OCI-LY7 (cell line): ENCODE measurements at regions not wholly inside any gene's neighbourhood (a gene's known extent, or its start where the extent isn't known, plus 50 kb on each side); places are given as distances from the start of the nearest gene placed in this dataset.

ENCODE experiments used
- BruUV-seq: library from RNA; stranded (reverse); fragments of 400-500 nt; replicated peaks from 2 replicates; lab custom pipeline; 2021; lab: Mats Ljungman, UMichigan
- CTCF ChIA-PET: fragments of 300-600 bp; sonication (Branson Sonifier 250); formaldehyde crosslinking; loops from one replicate; lab custom pipeline; 2022; ENCODE audit warnings: antibody characterized with exemption; ENCODE audit not compliant: unreplicated experiment; lab: Charles Lee
- POLR2A ChIA-PET: fragments of 300-600 bp; sonication (Branson Sonifier 250); formaldehyde crosslinking; loops from one replicate; lab custom pipeline; 2022; ENCODE audit warnings: antibody characterized with exemption; lab: Charles Lee
- DNase-seq: peaks from one replicate; pipeline ENCODE4 v3.0.0-alpha.2; 2015; ENCODE audit warnings: low spot score
- H2AFZ ChIP-seq: fragments of 200-600 bp; sonication (generic), shearing (Covaris generic); 2 replicates; pipeline ENCODE4 v1.6.1; 2014; ENCODE audit warnings: mild to moderate bottlenecking, antibody characterized with exemption, low read length, moderate library complexity
- H3K27ac ChIP-seq: fragments of 200-600 bp; sonication (generic); 2 replicates; pipeline ENCODE4 v1.5.1; 2014; ENCODE audit warnings: mixed run types, low read depth, mild to moderate bottlenecking, moderate library complexity, low read length, inconsistent platforms; ENCODE audit not compliant: poor library complexity, severe bottlenecking
- H3K36me3 ChIP-seq: fragments of 200-600 bp; sonication (generic); 2 replicates; pipeline ENCODE4 v1.6.1; 2014; ENCODE audit warnings: mild to moderate bottlenecking, antibody characterized with exemption, low read length, moderate library complexity, mixed read lengths; ENCODE audit not compliant: insufficient read depth
- H3K4me1 ChIP-seq: fragments of 200-600 bp; sonication (generic); 2 replicates; pipeline ENCODE4 v1.5.1; 2014; ENCODE audit warnings: mild to moderate bottlenecking, low read length; ENCODE audit not compliant: insufficient read depth, poor library complexity, severe bottlenecking
- H3K4me2 ChIP-seq: fragments of 200-600 bp; sonication (generic); 2 replicates; pipeline ENCODE4 v1.6.1; 2014; ENCODE audit warnings: mild to moderate bottlenecking, low read length
- H3K4me3 ChIP-seq: fragments of 200-600 bp; sonication (generic); 2 replicates; pipeline ENCODE4 v1.5.1; 2014; ENCODE audit warnings: mild to moderate bottlenecking, low read depth, low read length; ENCODE audit not compliant: poor library complexity, severe bottlenecking
- H3K79me2 ChIP-seq: fragments of 200-600 bp; sonication (generic); 2 replicates; pipeline ENCODE4 v1.6.1; 2016; ENCODE audit warnings: low read depth, mild to moderate bottlenecking, low read length, moderate library complexity, mixed read lengths; ENCODE audit not compliant: insufficient read depth
- H3K9me2 ChIP-seq: fragments of 200-600 bp; sonication (generic); 2 replicates; pipeline ENCODE4 v1.6.1; 2016; ENCODE audit warnings: mild to moderate bottlenecking, low read length, mixed read lengths; ENCODE audit not compliant: insufficient read depth
- H3K9me3 ChIP-seq: fragments of 200-600 bp; sonication (generic); 2 replicates; pipeline ENCODE4 v1.6.1; 2014; ENCODE audit warnings: mild to moderate bottlenecking, mixed run types, low read length, mixed read lengths
- H4K20me1 ChIP-seq: fragments of 200-600 bp; sonication (generic); 2 replicates; pipeline ENCODE4 v1.6.1; 2014; ENCODE audit warnings: mild to moderate bottlenecking, antibody characterized with exemption, low read length, moderate library complexity, mixed read lengths; ENCODE audit not compliant: insufficient read depth
- EZH2phosphoT487 ChIP-seq: fragments of 200-600 bp; sonication (generic); IDR thresholded peaks from 2 replicates; pipeline ENCODE4 v1.6.1; 2018; ENCODE audit warnings: low read depth, borderline replicate concordance, mild to moderate bottlenecking, mixed run types, antibody characterized with exemption, low read length, moderate library complexity, mixed read lengths
- intact Hi-C: fragments of 100-400 bp; cut with micrococcal nuclease; formaldehyde crosslinking; loops from one replicate; pipeline ENCODE4 v1.10.0; 2022; ENCODE audit not compliant: unreplicated experiment
- TF ChIP-seq, protein P1 (sequence below): fragments of 200-600 bp; sonication (generic); conservative IDR thresholded peaks from 2 replicates; pipeline ENCODE4 v1.5.1; 2014; ENCODE audit warnings: mild to moderate bottlenecking, antibody characterized with exemption, low read length, moderate library complexity, mixed read lengths

DNA sequence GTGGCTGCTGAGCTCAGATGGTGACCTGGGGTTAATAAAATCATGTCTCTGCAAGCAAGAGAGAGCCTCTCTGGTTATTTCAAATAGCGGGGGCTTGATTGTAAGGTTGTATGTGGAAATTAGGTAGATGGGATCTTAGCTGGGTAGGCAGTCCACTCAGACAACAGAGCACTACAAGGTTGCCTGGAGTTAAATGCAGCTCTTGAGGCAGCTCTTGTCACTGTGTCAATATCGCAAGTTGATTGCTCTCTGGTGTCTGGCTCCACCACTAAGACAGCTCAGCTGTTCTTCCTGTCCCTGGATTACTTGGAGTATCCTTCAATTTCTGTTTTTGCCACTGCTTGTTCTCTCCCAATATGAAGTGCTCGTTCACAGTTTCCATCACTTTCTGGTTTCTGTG lies 93.8 kb downstream of the C21orf91 start:
- Histone ChIP-seq H3K79me2 (no peaks in the 10 kb centered on the region), H2AFZ (peak overlapping the region; percentile 11; the same call in 1 of the 2 replicates), H3K36me3 (no peaks in the 10 kb centered on the region), H3K4me2 (no peak overlapping the region), H3K9me3 (no peaks in the 10 kb centered on the region), H4K20me1 (no peaks in the 10 kb centered on the region), H3K4me3 (no peak overlapping the region), H3K9me2 (no peaks in the 10 kb centered on the region), H3K4me1 (no peaks in the 10 kb centered on the region), H3K27ac (no peak overlapping the region)
- ChIA-PET CTCF (no interaction called here), POLR2A (interaction anchor here (1.0 kb wide), 1 partner anchor 76 kb away, joined by 3 read pairs; no protein-coding TSS in a partner anchor)
- intact Hi-C loops, result no loop called here
- TF ChIP-seq, protein P1, sequence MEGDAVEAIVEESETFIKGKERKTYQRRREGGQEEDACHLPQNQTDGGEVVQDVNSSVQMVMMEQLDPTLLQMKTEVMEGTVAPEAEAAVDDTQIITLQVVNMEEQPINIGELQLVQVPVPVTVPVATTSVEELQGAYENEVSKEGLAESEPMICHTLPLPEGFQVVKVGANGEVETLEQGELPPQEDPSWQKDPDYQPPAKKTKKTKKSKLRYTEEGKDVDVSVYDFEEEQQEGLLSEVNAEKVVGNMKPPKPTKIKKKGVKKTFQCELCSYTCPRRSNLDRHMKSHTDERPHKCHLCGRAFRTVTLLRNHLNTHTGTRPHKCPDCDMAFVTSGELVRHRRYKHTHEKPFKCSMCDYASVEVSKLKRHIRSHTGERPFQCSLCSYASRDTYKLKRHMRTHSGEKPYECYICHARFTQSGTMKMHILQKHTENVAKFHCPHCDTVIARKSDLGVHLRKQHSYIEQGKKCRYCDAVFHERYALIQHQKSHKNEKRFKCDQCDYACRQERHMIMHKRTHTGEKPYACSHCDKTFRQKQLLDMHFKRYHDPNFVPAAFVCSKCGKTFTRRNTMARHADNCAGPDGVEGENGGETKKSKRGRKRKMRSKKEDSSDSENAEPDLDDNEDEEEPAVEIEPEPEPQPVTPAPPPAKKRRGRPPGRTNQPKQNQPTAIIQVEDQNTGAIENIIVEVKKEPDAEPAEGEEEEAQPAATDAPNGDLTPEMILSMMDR, result no peak
- no peak for TF ChIP-seq EZH2phosphoT487
- no peak for DNase-seq
- no TSS peak for BruUV-seq

DNA sequence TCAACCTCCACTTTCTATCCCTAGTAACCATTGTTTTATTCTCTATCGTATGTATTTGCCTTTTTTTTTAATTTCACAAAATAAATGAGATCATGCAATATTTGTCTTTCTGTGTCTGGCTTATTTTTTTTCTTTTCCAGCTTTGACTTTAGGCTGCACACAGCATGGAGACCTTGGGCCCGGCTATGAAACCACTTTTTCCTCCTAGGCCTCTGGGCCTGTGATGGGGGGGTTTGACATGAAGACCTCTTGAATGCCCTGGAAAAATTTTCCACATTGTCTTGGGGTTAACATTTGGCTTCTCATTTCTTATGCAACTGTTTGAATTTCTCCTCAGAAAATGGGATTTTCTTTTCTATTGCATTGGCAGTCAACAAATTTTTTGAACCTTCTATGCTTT lies 100.2 kb upstream of the BTG3 start:
- DNase-seq, result no peak
- no TSS peak for BruUV-seq
- TF ChIP-seq, protein P1, result no peak
- no peak for TF ChIP-seq EZH2phosphoT487
- Histone ChIP-seq H3K79me2 (no peaks in the 10 kb centered on the region), H2AFZ (no peak overlapping the region), H3K4me2 (no peak overlapping the region), H4K20me1 (no peaks in the 10 kb centered on the region), H3K36me3 (no peaks in the 10 kb centered on the region), H3K4me3 (no peak overlapping the region), H3K9me2 (no peaks in the 10 kb centered on the region), H3K9me3 (no peaks in the 10 kb centered on the region), H3K27ac (no peak overlapping the region), H3K4me1 (no peaks in the 10 kb centered on the region)
- ChIA-PET CTCF (no interaction called here), POLR2A (interaction anchor here (0.6 kb wide), 1 partner anchor 68 kb away, joined by 5 read pairs; no protein-coding TSS in a partner anchor)
- intact Hi-C loops, result no loop called here

DNA sequence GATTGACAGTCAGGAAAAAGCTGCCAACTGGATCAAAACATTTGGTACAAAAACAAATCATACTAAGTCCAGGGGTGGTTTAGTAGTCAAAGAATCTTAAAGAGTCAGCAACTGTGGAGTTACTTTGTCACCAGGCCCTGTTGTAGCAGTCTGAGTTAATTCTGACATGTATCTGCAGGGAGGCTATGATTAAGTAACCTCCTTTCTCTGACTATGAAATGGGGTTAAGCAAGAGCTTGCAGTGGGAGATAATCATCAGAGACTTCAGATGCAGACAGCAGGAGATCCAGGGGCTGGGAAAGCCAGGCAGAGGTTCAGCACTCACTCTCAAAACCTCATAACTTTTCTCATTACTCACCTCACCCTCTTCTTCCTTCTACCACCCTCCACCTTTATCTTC lies 99.2 kb upstream of the BTG3 start:
- intact Hi-C loops, result no loop called here
- no peak overlapping the region for H3K4me2 ChIP-seq
- no peak overlapping the region for H2AFZ ChIP-seq
- TF ChIP-seq, protein P1, result no peak
- no peak for TF ChIP-seq EZH2phosphoT487
- H3K79me2 ChIP-seq, result no peaks in the 10 kb centered on the region
- H4K20me1 ChIP-seq, result no peaks in the 10 kb centered on the region
- H3K27ac ChIP-seq, result no peak overlapping the region
- BruUV-seq, result no TSS peak
- no peak for DNase-seq
- H3K9me3 ChIP-seq, result no peaks in the 10 kb centered on the region
- H3K4me1 ChIP-seq, result no peaks in the 10 kb centered on the region
- no peaks in the 10 kb centered on the region for H3K9me2 ChIP-seq
- H3K36me3 ChIP-seq, result no peaks in the 10 kb centered on the region
- no peak overlapping the region for H3K4me3 ChIP-seq
- CTCF ChIA-PET, result no interaction called here
- POLR2A ChIA-PET, result interaction anchor here (0.6 to 0.8 kb wide), 2 partner anchors 43 to 211 kb away, joined by 3 to 4 read pairs; no protein-coding TSS in a partner anchor
